GM23338 (cell line): ENCODE measurements at regions not wholly inside any gene's neighbourhood (a gene's known extent, or its start where the extent isn't known, plus 50 kb on each side); places are given as distances from the start of the nearest gene placed in this dataset.

ENCODE experiments used
- ATAC-seq: fragments of 200-7000 bp; cut with Tn5 transposase; 3 replicates; pipeline ENCODE4 v1.9.1; 2020
- DNase-seq: peaks from one replicate; pipeline ENCODE4 v3.0.0-alpha.2; 2015; ENCODE audit warnings: low spot score
- H2AFZ ChIP-seq: fragments of 200-600 bp; sonication (generic); 2 replicates; pipeline ENCODE4 v1.8.0; 2016; ENCODE audit warnings: antibody characterized with exemption, mild to moderate bottlenecking, moderate library complexity
- H3F3A ChIP-seq: fragments of 200-600 bp; sonication (generic); replicated peaks from 2 replicates; pipeline ENCODE4 v1.8.0; 2017; ENCODE audit warnings: antibody characterized with exemption, mixed run types, low read depth
- H3K27ac ChIP-seq: fragments of 200-600 bp; sonication (generic); 2 replicates; pipeline ENCODE4 v1.6.1; 2016; ENCODE audit warnings: low read depth
- H3K27me3 ChIP-seq: fragments of 200-600 bp; sonication (generic); 2 replicates; pipeline ENCODE4 v1.8.0; 2016; ENCODE audit warnings: mild to moderate bottlenecking, mixed run types, moderate library complexity; ENCODE audit not compliant: insufficient read depth
- H3K36me3 ChIP-seq: fragments of 200-600 bp; sonication (generic); 2 replicates; pipeline ENCODE4 v1.8.0; 2016; ENCODE audit warnings: mild to moderate bottlenecking; ENCODE audit not compliant: insufficient read depth
- H3K4me1 ChIP-seq: fragments of 200-600 bp; sonication (generic); 2 replicates; pipeline ENCODE4 v1.8.0; 2016; ENCODE audit warnings: mild to moderate bottlenecking, moderate library complexity; ENCODE audit not compliant: insufficient read depth
- H3K4me2 ChIP-seq: fragments of 200-600 bp; sonication (generic); 2 replicates; pipeline ENCODE4 v1.7.1; 2017; ENCODE audit warnings: mixed run types
- H3K4me3 ChIP-seq: fragments of 200-600 bp; sonication (generic); 2 replicates; pipeline ENCODE4 v1.6.1; 2016; ENCODE audit warnings: mixed run types
- H3K79me2 ChIP-seq: fragments of 200-600 bp; sonication (generic); replicated peaks from 2 replicates; pipeline ENCODE4 v1.8.0; 2017; ENCODE audit warnings: mild to moderate bottlenecking; ENCODE audit not compliant: insufficient read depth
- H3K9me2 ChIP-seq: fragments of 200-600 bp; sonication (generic); 2 replicates; pipeline ENCODE4 v1.8.0; 2017; ENCODE audit not compliant: insufficient read depth
- H4K20me1 ChIP-seq: fragments of 200-600 bp; sonication (generic); replicated peaks from 2 replicates; pipeline ENCODE4 v1.8.0; 2017; ENCODE audit warnings: mild to moderate bottlenecking; ENCODE audit not compliant: insufficient read depth
- H3K27ac Mint-ChIP-seq: 2 replicates; pipeline ENCODE4 v1.8.0; 2020; ENCODE audit warnings: inconsistent platforms, mild to moderate bottlenecking, moderate library complexity, mixed read lengths
- H3K27me3 Mint-ChIP-seq: 3 replicates; pipeline ENCODE4 v1.8.0; 2022; ENCODE audit warnings: low read depth, mild to moderate bottlenecking, moderate library complexity, mixed read lengths, inconsistent platforms; ENCODE audit not compliant: insufficient read depth, poor library complexity
- H3K36me3 Mint-ChIP-seq: 3 replicates; pipeline ENCODE4 v1.8.0; 2021; ENCODE audit warnings: low read depth, mild to moderate bottlenecking, inconsistent platforms, moderate library complexity, mixed read lengths
- H3K4me1 Mint-ChIP-seq: 3 replicates; pipeline ENCODE4 v1.8.0; 2020; ENCODE audit warnings: mild to moderate bottlenecking, inconsistent platforms, mixed read lengths
- H3K4me3 Mint-ChIP-seq: 3 replicates; pipeline ENCODE4 v1.8.0; 2021; ENCODE audit warnings: moderate library complexity, mild to moderate bottlenecking, inconsistent platforms, mixed read lengths
- H3K9me3 Mint-ChIP-seq: 3 replicates; pipeline ENCODE4 v1.8.0; 2020; ENCODE audit warnings: moderate library complexity, mild to moderate bottlenecking, inconsistent platforms, mixed read lengths
- CREB1 ChIP-seq: fragments of 250-450 bp; sonication (Bioruptor Pico); IDR thresholded peaks from 2 replicates; pipeline ENCODE4 v1.5.0; 2020; ENCODE audit warnings: low read depth, mild to moderate bottlenecking, moderate library complexity
- EZH2 ChIP-seq: fragments of 200-600 bp; sonication (generic); IDR thresholded peaks from one replicate; pipeline ENCODE4 v1.8.0; 2017; ENCODE audit warnings: antibody characterized with exemption, mild to moderate bottlenecking, low read depth; ENCODE audit not compliant: unreplicated experiment
- EZH2phosphoT487 ChIP-seq: fragments of 200-600 bp; sonication (generic); IDR thresholded peaks from one replicate; pipeline ENCODE4 v1.8.1; 2018; ENCODE audit warnings: antibody characterized with exemption; ENCODE audit not compliant: unreplicated experiment
- JUNB ChIP-seq: IDR thresholded peaks from one replicate; pipeline ENCODE4 v1.6.1; 2016; ENCODE audit warnings: antibody characterized with exemption; ENCODE audit not compliant: unreplicated experiment
- NANOG ChIP-seq: IDR thresholded peaks from 2 replicates; pipeline ENCODE4 v1.6.1; 2016; ENCODE audit warnings: antibody characterized with exemption, borderline replicate concordance
- POLR2AphosphoS5 ChIP-seq: IDR thresholded peaks from 2 replicates; pipeline ENCODE4 v1.6.1; 2016; ENCODE audit warnings: antibody characterized with exemption, low read depth
- STAT1 ChIP-seq: IDR thresholded peaks from one replicate; pipeline ENCODE4 v1.6.1; 2016; ENCODE audit warnings: antibody characterized with exemption; ENCODE audit not compliant: unreplicated experiment
- ZNF114 ChIP-seq: fragments of 250-450 bp; sonication (Bioruptor Pico); IDR thresholded peaks from 2 replicates; pipeline ENCODE4 v1.5.0; 2020; ENCODE audit warnings: mild to moderate bottlenecking, moderate library complexity
- ZNF331 ChIP-seq: fragments of 250-450 bp; sonication (Bioruptor Pico); IDR thresholded peaks from 2 replicates; pipeline ENCODE4 v1.5.0; 2020; ENCODE audit warnings: low read depth, mild to moderate bottlenecking, moderate library complexity
- ZNF462 ChIP-seq: fragments of 250-450 bp; sonication (Bioruptor Pico); IDR thresholded peaks from 2 replicates; pipeline ENCODE4 v1.5.0; 2020; ENCODE audit warnings: mild to moderate bottlenecking, moderate library complexity
- TF ChIP-seq, protein P1 (sequence below): IDR thresholded peaks from one replicate; pipeline ENCODE4 v1.6.1; 2018; ENCODE audit warnings: antibody characterized with exemption; ENCODE audit not compliant: unreplicated experiment
- TF ChIP-seq, protein P2 (sequence below), 2 experiments: fragments of 200-600 bp in 1 of 2; sonication (generic) in 1 of 2; conservative IDR thresholded peaks; 2 replicates each; pipeline versions ENCODE4 v1.5.1 to v1.6.1; 2016 to 2017; ENCODE audit warnings: antibody characterized with exemption in 2 of 2, low read depth in 2 of 2, mild to moderate bottlenecking in 2 of 2, moderate library complexity in 1 of 2
- TF ChIP-seq, protein P3 (sequence below): IDR thresholded peaks from 2 replicates; pipeline ENCODE4 v1.6.1; 2016; ENCODE audit warnings: antibody characterized with exemption

DNA sequence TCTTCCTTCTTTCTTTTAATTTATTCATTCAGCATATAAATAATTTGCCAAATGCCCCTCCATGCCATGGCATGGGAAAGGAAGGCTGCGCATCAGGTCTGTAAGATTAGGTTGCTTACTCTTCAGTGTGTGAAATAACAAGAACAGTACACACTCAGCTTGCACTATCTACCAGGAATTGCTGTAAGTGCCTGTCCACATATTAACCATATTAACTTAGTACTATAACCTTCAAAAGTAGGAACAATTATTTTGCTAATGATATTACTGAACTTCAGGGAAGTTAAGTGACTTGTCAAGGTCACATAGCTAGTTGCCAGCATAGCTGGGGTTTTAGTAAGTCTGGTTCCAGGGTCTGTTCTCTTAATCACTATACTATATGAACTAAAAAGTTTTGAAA lies 89.2 kb upstream of the PMFBP1 start:
- peaks cover 13% of the 10 kb centered on the region for H3K4me1 ChIP-seq
- no peak overlapping the region for H3K27ac Mint-ChIP-seq
- no peaks in the 10 kb centered on the region for H4K20me1 ChIP-seq
- H3K36me3 ChIP-seq = 0 out of 2 replicates have a peak, but pooled peaks cover 2% of the 10 kb centered on the region
- H3K4me3 ChIP-seq = no peak overlapping the region
- H3K27me3 Mint-ChIP-seq = no peaks in the 10 kb centered on the region
- no peak overlapping the region for H3K4me3 Mint-ChIP-seq
- no peaks in the 10 kb centered on the region for H3K79me2 ChIP-seq
- ATAC-seq (no peak), DNase-seq (no peak)
- H3K9me3 Mint-ChIP-seq = no peaks in the 10 kb centered on the region
- no peaks in the 10 kb centered on the region for H3F3A ChIP-seq
- no peak overlapping the region for H3K4me2 ChIP-seq
- H3K4me1 Mint-ChIP-seq = peaks cover 19% of the 10 kb centered on the region
- H3K27ac ChIP-seq = no peak overlapping the region
- H3K9me2 ChIP-seq = peaks cover 1% of the 10 kb centered on the region; the same call in 1 of the 2 replicates
- H2AFZ ChIP-seq = no peak overlapping the region
- no peaks in the 10 kb centered on the region for H3K36me3 Mint-ChIP-seq
- no peaks in the 10 kb centered on the region for H3K27me3 ChIP-seq
- TF ChIP-seq ZNF331 (no peak), NANOG (no peak), EZH2phosphoT487 (no peak), ZNF462 (CRISPR knock-in tag) (no peak), STAT1 (no peak), EZH2 (no peak), POLR2AphosphoS5 (no peak), CREB1 (CRISPR knock-in tag) (no peak), ZNF114 (CRISPR knock-in tag) (no peak), JUNB (no peak)
- TF ChIP-seq, protein P1, sequence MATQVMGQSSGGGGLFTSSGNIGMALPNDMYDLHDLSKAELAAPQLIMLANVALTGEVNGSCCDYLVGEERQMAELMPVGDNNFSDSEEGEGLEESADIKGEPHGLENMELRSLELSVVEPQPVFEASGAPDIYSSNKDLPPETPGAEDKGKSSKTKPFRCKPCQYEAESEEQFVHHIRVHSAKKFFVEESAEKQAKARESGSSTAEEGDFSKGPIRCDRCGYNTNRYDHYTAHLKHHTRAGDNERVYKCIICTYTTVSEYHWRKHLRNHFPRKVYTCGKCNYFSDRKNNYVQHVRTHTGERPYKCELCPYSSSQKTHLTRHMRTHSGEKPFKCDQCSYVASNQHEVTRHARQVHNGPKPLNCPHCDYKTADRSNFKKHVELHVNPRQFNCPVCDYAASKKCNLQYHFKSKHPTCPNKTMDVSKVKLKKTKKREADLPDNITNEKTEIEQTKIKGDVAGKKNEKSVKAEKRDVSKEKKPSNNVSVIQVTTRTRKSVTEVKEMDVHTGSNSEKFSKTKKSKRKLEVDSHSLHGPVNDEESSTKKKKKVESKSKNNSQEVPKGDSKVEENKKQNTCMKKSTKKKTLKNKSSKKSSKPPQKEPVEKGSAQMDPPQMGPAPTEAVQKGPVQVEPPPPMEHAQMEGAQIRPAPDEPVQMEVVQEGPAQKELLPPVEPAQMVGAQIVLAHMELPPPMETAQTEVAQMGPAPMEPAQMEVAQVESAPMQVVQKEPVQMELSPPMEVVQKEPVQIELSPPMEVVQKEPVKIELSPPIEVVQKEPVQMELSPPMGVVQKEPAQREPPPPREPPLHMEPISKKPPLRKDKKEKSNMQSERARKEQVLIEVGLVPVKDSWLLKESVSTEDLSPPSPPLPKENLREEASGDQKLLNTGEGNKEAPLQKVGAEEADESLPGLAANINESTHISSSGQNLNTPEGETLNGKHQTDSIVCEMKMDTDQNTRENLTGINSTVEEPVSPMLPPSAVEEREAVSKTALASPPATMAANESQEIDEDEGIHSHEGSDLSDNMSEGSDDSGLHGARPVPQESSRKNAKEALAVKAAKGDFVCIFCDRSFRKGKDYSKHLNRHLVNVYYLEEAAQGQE = no peak
- TF ChIP-seq, protein P2, sequence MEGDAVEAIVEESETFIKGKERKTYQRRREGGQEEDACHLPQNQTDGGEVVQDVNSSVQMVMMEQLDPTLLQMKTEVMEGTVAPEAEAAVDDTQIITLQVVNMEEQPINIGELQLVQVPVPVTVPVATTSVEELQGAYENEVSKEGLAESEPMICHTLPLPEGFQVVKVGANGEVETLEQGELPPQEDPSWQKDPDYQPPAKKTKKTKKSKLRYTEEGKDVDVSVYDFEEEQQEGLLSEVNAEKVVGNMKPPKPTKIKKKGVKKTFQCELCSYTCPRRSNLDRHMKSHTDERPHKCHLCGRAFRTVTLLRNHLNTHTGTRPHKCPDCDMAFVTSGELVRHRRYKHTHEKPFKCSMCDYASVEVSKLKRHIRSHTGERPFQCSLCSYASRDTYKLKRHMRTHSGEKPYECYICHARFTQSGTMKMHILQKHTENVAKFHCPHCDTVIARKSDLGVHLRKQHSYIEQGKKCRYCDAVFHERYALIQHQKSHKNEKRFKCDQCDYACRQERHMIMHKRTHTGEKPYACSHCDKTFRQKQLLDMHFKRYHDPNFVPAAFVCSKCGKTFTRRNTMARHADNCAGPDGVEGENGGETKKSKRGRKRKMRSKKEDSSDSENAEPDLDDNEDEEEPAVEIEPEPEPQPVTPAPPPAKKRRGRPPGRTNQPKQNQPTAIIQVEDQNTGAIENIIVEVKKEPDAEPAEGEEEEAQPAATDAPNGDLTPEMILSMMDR (conservative IDR thresholded peaks at IDR 0.05; ENCODE audit: low read depth in 2 of 2) = no peak
- TF ChIP-seq, protein P3, sequence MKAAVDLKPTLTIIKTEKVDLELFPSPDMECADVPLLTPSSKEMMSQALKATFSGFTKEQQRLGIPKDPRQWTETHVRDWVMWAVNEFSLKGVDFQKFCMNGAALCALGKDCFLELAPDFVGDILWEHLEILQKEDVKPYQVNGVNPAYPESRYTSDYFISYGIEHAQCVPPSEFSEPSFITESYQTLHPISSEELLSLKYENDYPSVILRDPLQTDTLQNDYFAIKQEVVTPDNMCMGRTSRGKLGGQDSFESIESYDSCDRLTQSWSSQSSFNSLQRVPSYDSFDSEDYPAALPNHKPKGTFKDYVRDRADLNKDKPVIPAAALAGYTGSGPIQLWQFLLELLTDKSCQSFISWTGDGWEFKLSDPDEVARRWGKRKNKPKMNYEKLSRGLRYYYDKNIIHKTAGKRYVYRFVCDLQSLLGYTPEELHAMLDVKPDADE = no peak
